Neural cell (in vitro differentiated cells): ENCODE measurements at regions not wholly inside any gene's neighbourhood (a gene's known extent, or its start where the extent isn't known, plus 50 kb on each side); places are given as distances from the start of the nearest gene placed in this dataset.
"Not testable (repeated sequence)": the region's sequence is repeated elsewhere in the genome, so short reads cannot be mapped to it uniquely, and the experiment has no call there.

ENCODE experiments used
- EP300 ChIP-seq: fragments of 450-650 bp; conservative IDR thresholded peaks from 2 replicates; pipeline ENCODE4 v1.6.1; 2014; ENCODE audit warnings: antibody characterized with exemption, mild to moderate bottlenecking, moderate library complexity; ENCODE audit not compliant: poor library complexity, severe bottlenecking
- EZH2 ChIP-seq: fragments of 200-600, 300-800 bp; shearing (Covaris generic), sonication (generic); IDR thresholded peaks from 2 replicates; pipeline ENCODE4 v1.6.1; 2014; ENCODE audit warnings: antibody characterized with exemption, low read length, borderline replicate concordance, mild to moderate bottlenecking; ENCODE audit not compliant: insufficient read depth, poor library complexity, severe bottlenecking
- MXI1 ChIP-seq: fragments of 450-650 bp; conservative IDR thresholded peaks from 2 replicates; pipeline ENCODE4 v1.6.1; 2014; ENCODE audit warnings: antibody characterized with exemption, mild to moderate bottlenecking; ENCODE audit not compliant: poor library complexity, severe bottlenecking
- POLR2AphosphoS5 ChIP-seq: IDR thresholded peaks from 2 replicates; pipeline ENCODE4 v1.6.1; 2012
- SMC3 ChIP-seq: fragments of 450-650 bp; conservative IDR thresholded peaks from 2 replicates; pipeline ENCODE4 v1.6.1; 2014; ENCODE audit warnings: antibody characterized with exemption, mild to moderate bottlenecking, moderate library complexity; ENCODE audit not compliant: poor library complexity
- TAF1 ChIP-seq: IDR thresholded peaks from 2 replicates; pipeline ENCODE4 v1.6.1; 2012; ENCODE audit warnings: low read depth
- TF ChIP-seq, protein P1 (sequence below): fragments of 450-650 bp; IDR thresholded peaks from 2 replicates; pipeline ENCODE4 v1.5.1; 2014; ENCODE audit warnings: antibody characterized with exemption, mild to moderate bottlenecking, moderate library complexity; ENCODE audit not compliant: poor library complexity, severe bottlenecking

DNA sequence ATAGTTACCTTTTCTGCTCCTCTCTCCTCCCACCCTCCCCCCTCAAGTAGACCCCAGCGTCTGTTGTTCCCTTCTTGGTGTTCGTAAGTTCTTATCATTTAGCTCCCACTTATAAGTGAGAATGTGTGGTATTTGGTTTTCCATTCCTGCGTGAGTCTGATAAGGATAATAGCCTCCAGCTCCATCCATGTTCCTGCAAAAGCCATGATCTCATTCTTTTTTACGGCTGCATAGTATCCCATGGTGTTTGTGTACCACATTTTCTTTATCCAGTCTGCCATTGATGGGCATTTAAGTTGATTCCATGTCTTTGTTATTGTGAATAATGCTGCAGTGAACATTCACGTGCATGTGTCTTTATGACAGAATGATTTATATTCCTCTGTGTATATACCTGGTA, 65.3 kb upstream of the FAM20A start:
- TF ChIP-seq, protein P1, sequence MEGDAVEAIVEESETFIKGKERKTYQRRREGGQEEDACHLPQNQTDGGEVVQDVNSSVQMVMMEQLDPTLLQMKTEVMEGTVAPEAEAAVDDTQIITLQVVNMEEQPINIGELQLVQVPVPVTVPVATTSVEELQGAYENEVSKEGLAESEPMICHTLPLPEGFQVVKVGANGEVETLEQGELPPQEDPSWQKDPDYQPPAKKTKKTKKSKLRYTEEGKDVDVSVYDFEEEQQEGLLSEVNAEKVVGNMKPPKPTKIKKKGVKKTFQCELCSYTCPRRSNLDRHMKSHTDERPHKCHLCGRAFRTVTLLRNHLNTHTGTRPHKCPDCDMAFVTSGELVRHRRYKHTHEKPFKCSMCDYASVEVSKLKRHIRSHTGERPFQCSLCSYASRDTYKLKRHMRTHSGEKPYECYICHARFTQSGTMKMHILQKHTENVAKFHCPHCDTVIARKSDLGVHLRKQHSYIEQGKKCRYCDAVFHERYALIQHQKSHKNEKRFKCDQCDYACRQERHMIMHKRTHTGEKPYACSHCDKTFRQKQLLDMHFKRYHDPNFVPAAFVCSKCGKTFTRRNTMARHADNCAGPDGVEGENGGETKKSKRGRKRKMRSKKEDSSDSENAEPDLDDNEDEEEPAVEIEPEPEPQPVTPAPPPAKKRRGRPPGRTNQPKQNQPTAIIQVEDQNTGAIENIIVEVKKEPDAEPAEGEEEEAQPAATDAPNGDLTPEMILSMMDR: not testable (repeated sequence)
- TF ChIP-seq MXI1, EZH2, SMC3, POLR2AphosphoS5, EP300, TAF1: not testable (repeated sequence)
